Effector memory CD4-positive, alpha-beta T cell (primary cell): ENCODE measurements at regions not wholly inside any gene's neighbourhood (a gene's known extent, or its start where the extent isn't known, plus 50 kb on each side); places are given as distances from the start of the nearest gene placed in this dataset.

Experiments used
- DNase-seq, 3 donors: peaks; one replicate each; pipeline ENCODE4 v3.0.0-alpha.2; 2020
- H3K27ac ChIP-seq: 2 replicates; pipeline ENCODE4 v1.7.0; 2013; ENCODE audit warnings: mild to moderate bottlenecking, low read length, moderate library complexity; ENCODE audit not compliant: insufficient read depth, poor library complexity, severe bottlenecking
- H3K27me3 ChIP-seq: replicated peaks from 2 replicates; pipeline ENCODE4 v1.7.0; 2013; ENCODE audit warnings: mild to moderate bottlenecking, low read length; ENCODE audit not compliant: insufficient read depth, control insufficient read depth, poor library complexity, severe bottlenecking
- H3K36me3 ChIP-seq: 2 replicates; pipeline ENCODE4 v1.7.0; 2013; ENCODE audit warnings: mild to moderate bottlenecking, low read length, moderate library complexity; ENCODE audit not compliant: control insufficient read depth, insufficient read depth
- H3K4me1 ChIP-seq: 2 replicates; pipeline ENCODE4 v1.7.0; 2013; ENCODE audit warnings: low read length, mild to moderate bottlenecking; ENCODE audit not compliant: control insufficient read depth, insufficient read depth, poor library complexity, severe bottlenecking
- H3K4me3 ChIP-seq: 2 replicates; pipeline ENCODE4 v1.7.0; 2013; ENCODE audit warnings: low read length, low read depth, mild to moderate bottlenecking; ENCODE audit not compliant: insufficient read depth, poor library complexity, severe bottlenecking
- H3K9me3 ChIP-seq: 2 replicates; pipeline ENCODE4 v1.7.0; 2013; ENCODE audit warnings: mild to moderate bottlenecking, low read length, moderate library complexity; ENCODE audit not compliant: control insufficient read depth

DNA sequence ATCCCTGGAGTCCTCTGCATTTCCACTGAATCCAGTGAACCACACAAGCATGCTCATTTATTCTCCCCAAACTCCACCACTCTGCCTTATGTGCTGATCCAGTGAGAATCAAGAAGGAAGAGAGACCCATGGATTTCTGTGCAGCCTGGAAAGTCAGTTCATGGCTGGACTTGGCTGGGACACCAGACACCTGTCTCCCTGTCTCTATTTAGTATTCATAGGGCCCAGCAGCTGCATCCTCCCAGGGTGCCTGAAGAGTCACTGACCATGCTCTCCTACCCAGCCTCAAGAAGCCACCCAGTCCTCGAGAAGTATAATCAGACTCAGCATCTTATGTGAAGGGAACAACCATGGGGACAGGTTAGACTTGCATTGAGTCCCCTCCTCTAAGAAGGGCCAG lies 83.2 kb downstream of the ZNF280B start:
- Histone ChIP-seq H3K27ac (no peak overlapping the region), H3K4me3 (no peak overlapping the region), H3K9me3 (no peaks in the 10 kb centered on the region), H3K4me1 (no peaks in the 10 kb centered on the region), H3K36me3 (no peaks in the 10 kb centered on the region), H3K27me3 (no peaks in the 10 kb centered on the region)
- no peak for DNase-seq

DNA sequence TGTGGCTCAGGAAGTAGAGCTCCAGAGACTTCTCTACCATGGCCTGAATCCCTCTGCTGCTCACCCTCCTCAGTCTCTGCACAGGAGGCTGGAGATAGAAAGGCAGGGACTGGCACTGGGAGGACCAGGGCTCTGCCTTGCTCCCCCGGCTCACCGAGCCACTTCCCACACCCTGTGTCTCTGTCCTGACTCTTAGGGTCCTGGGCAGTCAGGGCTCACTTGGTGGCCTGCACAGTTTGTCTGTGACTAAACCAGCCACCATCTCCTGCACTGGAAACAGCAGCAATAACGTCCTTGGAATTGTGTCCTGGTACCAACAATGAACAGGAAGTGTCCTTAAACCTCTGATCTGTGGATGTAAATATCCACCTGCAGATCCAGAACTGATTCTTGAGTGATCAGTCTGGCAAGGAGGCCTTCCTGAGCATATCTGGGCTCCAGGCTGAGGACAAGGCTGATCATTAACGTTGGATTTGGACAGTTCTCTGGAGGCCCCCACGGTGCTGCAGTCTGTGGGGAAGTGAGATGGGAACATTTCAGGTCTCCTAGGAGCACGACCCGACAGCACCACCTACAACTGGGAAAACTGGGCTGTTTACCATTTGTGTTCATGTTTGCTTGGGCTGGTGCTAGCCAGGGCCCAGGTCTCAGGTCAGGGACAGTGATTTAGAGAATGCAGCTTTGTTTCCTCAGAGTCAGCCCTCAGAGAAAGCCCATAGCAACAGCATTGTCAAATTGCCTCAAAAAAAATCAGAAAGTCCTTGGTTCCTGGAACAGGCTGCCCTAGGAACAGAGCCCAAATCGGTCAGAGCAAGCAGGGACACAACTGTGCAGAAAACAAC lies 82.5 kb downstream of the ZNF280B start:
- H3K4me3 ChIP-seq: no peak overlapping the region
- DNase-seq: no peak
- H3K27me3 ChIP-seq: no peaks in the 10 kb centered on the region
- no peak overlapping the region for H3K27ac ChIP-seq
- H3K9me3 ChIP-seq: no peaks in the 10 kb centered on the region
- H3K4me1 ChIP-seq: no peaks in the 10 kb centered on the region
- H3K36me3 ChIP-seq: no peaks in the 10 kb centered on the region

DNA sequence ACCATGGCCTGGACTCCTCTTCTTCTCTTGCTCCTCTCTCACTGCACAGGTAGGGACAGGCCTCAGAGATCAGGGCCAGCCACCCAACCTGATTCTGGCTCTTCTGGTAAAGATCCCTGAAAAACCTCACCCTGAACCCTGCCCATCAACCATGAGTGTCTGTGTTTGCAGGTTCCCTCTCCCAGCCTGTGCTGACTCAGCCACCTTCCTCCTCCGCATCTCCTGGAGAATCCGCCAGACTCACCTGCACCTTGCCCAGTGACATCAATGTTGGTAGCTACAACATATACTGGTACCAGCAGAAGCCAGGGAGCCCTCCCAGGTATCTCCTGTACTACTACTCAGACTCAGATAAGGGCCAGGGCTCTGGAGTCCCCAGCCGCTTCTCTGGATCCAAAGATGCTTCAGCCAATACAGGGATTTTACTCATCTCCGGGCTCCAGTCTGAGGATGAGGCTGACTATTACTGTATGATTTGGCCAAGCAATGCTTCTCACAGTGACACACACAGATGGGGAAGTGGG lies 80.9 kb downstream of the ZNF280B start:
- DNase-seq: no peak
- H3K9me3 ChIP-seq: no peaks in the 10 kb centered on the region
- no peaks in the 10 kb centered on the region for H3K36me3 ChIP-seq
- no peaks in the 10 kb centered on the region for H3K4me1 ChIP-seq
- H3K27ac ChIP-seq: no peak overlapping the region
- H3K27me3 ChIP-seq: no peaks in the 10 kb centered on the region
- no peak overlapping the region for H3K4me3 ChIP-seq

DNA sequence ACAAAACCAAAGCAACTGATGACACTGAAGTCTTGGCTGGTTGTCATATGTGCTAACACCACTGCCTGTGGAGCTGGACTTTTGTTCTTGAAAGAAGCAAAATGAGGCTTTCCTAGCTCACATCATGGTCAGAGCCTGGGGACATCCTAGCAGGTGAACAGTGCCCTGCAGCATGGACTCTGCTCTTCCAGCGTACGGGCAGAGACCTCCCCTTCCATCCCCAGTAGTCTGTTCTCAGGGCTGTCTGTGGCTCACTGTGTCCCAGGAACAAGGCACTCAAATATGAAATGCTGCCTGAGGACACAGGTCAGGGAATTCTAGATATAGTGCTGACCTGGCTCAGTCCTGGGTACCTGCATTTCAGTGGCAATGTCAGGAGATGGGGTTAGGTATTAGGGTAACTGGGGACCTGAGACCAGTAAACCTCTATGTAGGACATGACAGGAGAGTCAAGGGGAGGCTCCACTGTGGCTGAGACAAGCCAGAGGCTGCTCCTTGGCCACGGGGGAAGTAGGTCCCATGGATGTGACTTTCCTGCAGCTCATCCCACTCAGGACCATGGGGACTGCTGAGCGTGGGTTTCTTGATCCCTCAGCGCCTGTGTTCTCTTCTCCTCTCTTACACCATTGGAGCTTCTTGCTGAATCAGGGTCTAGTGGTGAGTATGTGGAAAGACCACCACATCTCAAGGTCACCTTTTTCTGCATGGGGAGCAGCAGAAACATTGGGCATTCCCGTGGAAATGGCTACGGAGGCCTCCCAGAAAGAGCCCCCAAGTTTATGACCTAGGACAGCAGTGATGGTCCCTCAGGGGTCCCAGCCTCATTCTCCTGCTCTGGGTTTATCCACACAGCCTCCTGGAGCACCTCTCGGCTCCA lies 80.1 kb downstream of the ZNF280B start:
- Histone ChIP-seq H3K4me3 (no peak overlapping the region), H3K27ac (no peak overlapping the region), H3K9me3 (no peaks in the 10 kb centered on the region), H3K36me3 (no peaks in the 10 kb centered on the region), H3K4me1 (no peaks in the 10 kb centered on the region), H3K27me3 (no peaks in the 10 kb centered on the region)
- DNase-seq: no peak

DNA sequence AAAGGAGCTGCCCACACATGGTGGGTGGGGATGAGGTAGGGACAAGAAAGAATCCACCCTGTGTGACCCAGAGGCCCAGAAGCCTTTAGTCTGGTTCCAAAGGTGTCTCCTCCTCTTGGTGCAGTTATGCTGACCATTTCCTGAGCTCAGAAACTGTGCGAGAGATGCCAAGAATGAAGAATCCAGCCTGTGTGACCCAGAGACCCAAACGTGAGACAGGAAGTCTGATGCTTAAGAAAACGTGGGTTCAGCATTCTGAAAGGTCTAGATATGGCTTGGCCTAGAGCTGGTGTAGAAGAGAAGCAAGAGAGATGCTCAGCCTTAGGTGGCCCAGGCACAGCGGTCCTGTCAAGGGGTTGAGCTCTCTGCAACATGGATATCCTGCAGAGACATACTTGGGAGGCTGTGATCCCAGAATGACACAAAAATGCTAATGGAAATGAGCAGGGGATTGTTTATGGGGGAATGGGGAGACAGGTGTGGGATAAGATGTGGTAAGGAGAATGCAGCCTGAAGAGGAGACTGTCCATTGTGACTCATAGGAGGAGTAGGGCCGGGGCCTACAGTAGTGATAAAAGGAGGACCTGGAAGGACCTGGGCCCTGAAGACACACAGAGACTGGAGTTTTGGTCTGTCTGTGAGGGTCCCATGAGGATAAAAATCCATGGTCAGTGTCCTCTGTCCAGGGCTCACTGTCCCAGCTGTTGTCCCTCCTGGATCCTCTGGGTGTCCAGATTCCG lies 79.0 kb downstream of the ZNF280B start:
- H3K27me3 ChIP-seq: no peaks in the 10 kb centered on the region
- H3K36me3 ChIP-seq: no peaks in the 10 kb centered on the region
- H3K27ac ChIP-seq: no peak overlapping the region
- H3K4me3 ChIP-seq: no peak overlapping the region
- H3K9me3 ChIP-seq: no peaks in the 10 kb centered on the region
- no peaks in the 10 kb centered on the region for H3K4me1 ChIP-seq
- no peak for DNase-seq

DNA sequence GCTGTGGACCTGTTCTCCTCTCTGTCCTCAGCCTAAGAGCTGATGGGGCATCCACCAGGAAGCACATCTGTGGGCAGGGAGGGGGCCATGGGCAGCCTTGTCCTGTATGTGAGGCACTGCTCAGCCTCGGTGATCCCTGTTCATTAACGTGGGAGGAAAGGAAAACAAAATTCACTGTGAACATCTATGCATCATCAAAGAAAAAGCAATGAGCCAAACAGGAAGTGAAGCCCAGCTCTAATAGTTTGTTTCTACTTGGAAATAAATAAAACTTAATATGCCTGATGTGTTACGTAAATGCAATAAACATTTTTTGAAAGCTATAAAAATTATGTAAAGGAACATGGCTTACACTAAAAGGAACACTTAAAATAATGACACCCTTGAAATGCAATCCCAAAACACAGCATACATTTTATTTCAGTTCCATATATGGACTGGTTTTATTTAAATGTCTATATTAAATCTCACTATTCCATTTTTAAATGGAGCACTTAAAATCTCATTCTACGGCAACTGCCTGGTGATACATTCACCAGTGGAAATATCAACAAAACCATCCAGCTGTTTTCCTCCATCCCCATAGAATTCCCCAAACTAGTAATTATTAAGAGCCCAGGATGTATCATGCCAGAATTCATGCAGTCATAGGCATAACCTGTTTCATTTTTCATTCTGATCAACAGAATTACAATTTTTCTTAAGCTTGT lies 78.3 kb downstream of the ZNF280B start:
- Histone ChIP-seq H3K27ac (no peak overlapping the region), H3K4me1 (no peaks in the 10 kb centered on the region), H3K9me3 (no peaks in the 10 kb centered on the region), H3K36me3 (no peaks in the 10 kb centered on the region), H3K4me3 (no peak overlapping the region), H3K27me3 (no peaks in the 10 kb centered on the region)
- DNase-seq: no peak

DNA sequence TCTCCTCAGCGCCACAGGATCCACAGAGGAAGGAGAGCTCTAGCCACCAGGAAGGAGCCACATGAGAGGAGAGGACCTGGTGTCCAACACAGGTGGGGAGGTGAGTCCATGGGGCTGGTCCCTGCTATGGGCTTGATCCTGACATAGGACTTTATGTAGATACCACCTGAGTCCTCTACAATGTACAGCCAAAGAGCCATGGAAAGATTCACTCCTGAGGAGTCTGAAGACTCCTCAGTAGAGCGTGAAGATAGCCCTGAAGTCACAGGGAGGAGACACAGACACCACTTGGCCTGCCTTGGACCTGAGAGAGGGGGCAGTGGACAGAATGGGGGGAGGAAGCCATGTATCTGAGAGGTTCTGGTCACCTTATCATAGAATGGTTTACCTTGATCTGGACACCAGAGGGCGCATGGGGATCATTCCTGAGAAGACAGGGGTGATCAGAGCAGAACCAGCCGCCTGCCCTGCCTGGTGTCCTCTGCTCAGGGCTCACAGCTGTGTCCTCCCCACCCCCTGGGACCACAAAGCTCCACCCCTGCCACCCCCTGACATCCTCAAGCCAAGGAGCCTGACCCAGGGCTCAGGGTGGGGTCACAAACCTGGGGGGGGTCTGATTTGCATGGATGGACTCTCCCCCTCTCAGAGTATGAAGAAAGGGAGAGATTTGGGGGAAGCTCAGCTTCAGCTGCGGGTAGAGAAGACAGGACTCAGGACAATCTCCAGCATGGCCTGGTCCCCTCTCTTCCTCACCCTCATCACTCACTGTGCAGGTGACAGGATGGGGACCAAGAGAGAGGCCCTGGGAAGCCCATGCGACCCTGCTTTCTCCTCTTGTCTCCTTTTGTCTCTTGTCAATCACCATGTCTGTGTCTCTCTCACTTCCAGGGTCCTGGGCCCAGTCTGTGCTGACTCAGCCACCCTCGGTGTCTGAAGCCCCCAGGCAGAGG lies 77.0 kb downstream of the ZNF280B start:
- no peak overlapping the region for H3K4me3 ChIP-seq

DNA sequence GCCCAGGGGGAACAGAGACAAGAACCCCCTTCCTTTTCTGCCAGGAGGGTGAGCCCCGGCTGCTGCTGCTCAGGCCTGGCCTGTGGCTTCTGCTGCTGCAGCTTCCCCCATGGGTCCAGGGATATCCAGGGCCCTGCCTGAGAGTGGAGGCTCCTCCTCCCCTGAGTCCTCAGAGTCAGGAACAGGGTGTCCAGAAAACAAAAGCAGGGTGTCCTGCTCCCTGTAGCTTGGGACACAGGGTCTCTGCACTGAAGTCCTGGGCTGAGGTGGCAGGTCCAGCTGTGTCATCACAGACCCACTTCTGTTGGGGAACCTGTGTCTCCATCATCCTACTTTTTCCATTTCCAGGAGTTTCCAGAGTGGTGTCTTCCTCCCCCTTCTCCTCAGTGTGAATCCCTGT lies 76.1 kb downstream of the ZNF280B start:
- no peaks in the 10 kb centered on the region for H3K36me3 ChIP-seq
- DNase-seq: no peak
- H3K4me1 ChIP-seq: no peaks in the 10 kb centered on the region
- H3K9me3 ChIP-seq: no peaks in the 10 kb centered on the region
- H3K27ac ChIP-seq: no peak overlapping the region
- H3K27me3 ChIP-seq: no peaks in the 10 kb centered on the region
- H3K4me3 ChIP-seq: no peak overlapping the region

More for the DNA sequence above, 77.0 kb downstream of the ZNF280B start:
- no peaks in the 10 kb centered on the region for H3K27me3 ChIP-seq
- no peaks in the 10 kb centered on the region for H3K36me3 ChIP-seq
- DNase-seq: peak in 1 of 3 donors; percentile 24
- no peak overlapping the region for H3K27ac ChIP-seq
- H3K9me3 ChIP-seq: no peaks in the 10 kb centered on the region
- no peaks in the 10 kb centered on the region for H3K4me1 ChIP-seq
